ENCODE measurements at regions not wholly inside any gene's neighbourhood (a gene's known extent, or its start where the extent isn't known, plus 50 kb on each side); places are given as distances from the start of the nearest gene placed in this dataset.

GRCh38 chr9:107067739-107068416 is 204.9 kb downstream of the ZNF462 start:
- WGBS (ENCODE audit: insufficient coverage), result 100% methylated on average over 3 of the region's 6 CpGs

GRCh38 chr9:107068581-107068980 is 205.6 kb downstream of the ZNF462 start:
- no peaks in the 10 kb centered on the region for H3K9me3 Mint-ChIP-seq (ENCODE audit: insufficient read depth)
- H3K36me3 ChIP-seq (replicated peaks in 1 of 2; ENCODE audit: control extremely low read depth in 1 of 2, control insufficient read depth in 1 of 2, extremely low read depth in 1 of 2, insufficient read depth in 2 of 2, low read length in 1 of 2), result no peaks in the 10 kb centered on the region

More at GRCh38 chr9:107067739-107068416, 204.9 kb downstream of the ZNF462 start:
- ChIA-PET POLR2A (no interaction called here), CTCF (no interaction called here)
- no peak overlapping the region for H3K27ac ChIP-seq (ENCODE audit: low read length in 2 of 2)
- H3K4me1 ChIP-seq (ENCODE audit: control insufficient read depth in 2 of 2, insufficient read depth in 2 of 2, low read length in 2 of 2), result no peaks in the 10 kb centered on the region
- H3K27me3 ChIP-seq (replicated peaks in 1 of 4; ENCODE audit: control extremely low read depth in 1 of 4, control insufficient read depth in 3 of 4, insufficient read depth in 4 of 4, low read length in 3 of 4), result peaks cover 0 to 4% (median 0%) of the 10 kb centered on the region in 4 experiments
- H3K9me3 ChIP-seq (ENCODE audit: control extremely low read depth in 1 of 3, control insufficient read depth in 2 of 3, insufficient read depth in 1 of 3, low read length in 2 of 3), result no peaks in the 10 kb centered on the region
- intact Hi-C loops (cut with micrococcal nuclease), result no loop called here
- H3K4me3 ChIP-seq (ENCODE audit: control extremely low read depth in 1 of 5, extremely low read depth in 1 of 5, insufficient read depth in 1 of 5, low read depth in 2 of 5, low read length in 4 of 5), result no peak overlapping the region
- H3K4me1 Mint-ChIP-seq, result no peaks in the 10 kb centered on the region
- H4K20me1 ChIP-seq (ENCODE audit: control insufficient read depth, insufficient read depth, low read length, poor library complexity, severe bottlenecking), result no peaks in the 10 kb centered on the region
- no peaks in the 10 kb centered on the region for H3K79me2 ChIP-seq (ENCODE audit: control insufficient read depth, insufficient read depth, low read length)
- no peak overlapping the region for H3K9ac ChIP-seq (ENCODE audit: low read length)
- DNase-seq, result no peak
- ATAC-seq (ENCODE audit: low read depth), result no peak
- H3K9me3 Mint-ChIP-seq (ENCODE audit: insufficient read depth), result no peaks in the 10 kb centered on the region
- TF ChIP-seq, protein P1, sequence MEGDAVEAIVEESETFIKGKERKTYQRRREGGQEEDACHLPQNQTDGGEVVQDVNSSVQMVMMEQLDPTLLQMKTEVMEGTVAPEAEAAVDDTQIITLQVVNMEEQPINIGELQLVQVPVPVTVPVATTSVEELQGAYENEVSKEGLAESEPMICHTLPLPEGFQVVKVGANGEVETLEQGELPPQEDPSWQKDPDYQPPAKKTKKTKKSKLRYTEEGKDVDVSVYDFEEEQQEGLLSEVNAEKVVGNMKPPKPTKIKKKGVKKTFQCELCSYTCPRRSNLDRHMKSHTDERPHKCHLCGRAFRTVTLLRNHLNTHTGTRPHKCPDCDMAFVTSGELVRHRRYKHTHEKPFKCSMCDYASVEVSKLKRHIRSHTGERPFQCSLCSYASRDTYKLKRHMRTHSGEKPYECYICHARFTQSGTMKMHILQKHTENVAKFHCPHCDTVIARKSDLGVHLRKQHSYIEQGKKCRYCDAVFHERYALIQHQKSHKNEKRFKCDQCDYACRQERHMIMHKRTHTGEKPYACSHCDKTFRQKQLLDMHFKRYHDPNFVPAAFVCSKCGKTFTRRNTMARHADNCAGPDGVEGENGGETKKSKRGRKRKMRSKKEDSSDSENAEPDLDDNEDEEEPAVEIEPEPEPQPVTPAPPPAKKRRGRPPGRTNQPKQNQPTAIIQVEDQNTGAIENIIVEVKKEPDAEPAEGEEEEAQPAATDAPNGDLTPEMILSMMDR (IDR thresholded peaks at IDR 0.05), result no peak
- TF ChIP-seq EZH2 (IDR thresholded peaks at IDR 0.05; ENCODE audit: borderline replicate concordance, insufficient read depth, low read depth, low read length, poor library complexity, severe bottlenecking), result no peak
- no peaks in the 10 kb centered on the region for H3K36me3 ChIP-seq (replicated peaks in 1 of 2; ENCODE audit: control extremely low read depth in 1 of 2, control insufficient read depth in 1 of 2, extremely low read depth in 1 of 2, insufficient read depth in 2 of 2, low read length in 1 of 2)
- no peak overlapping the region for H3K4me3 Mint-ChIP-seq
- H2AFZ ChIP-seq (ENCODE audit: insufficient read depth, low read depth, low read length, poor library complexity, severe bottlenecking), result no peak overlapping the region
- H3K4me2 ChIP-seq (replicated peaks; ENCODE audit: low read depth, low read length, poor library complexity, severe bottlenecking), result no peak overlapping the region
- peaks cover 13% of the 10 kb centered on the region for H3K27me3 Mint-ChIP-seq
- no peak overlapping the region for H3K27ac Mint-ChIP-seq

More at GRCh38 chr9:107068581-107068980, 205.6 kb downstream of the ZNF462 start:
- no peak overlapping the region for H3K27ac ChIP-seq (ENCODE audit: low read length in 2 of 2)
- no peak overlapping the region for H3K4me3 ChIP-seq (ENCODE audit: control extremely low read depth in 1 of 5, extremely low read depth in 1 of 5, insufficient read depth in 1 of 5, low read depth in 2 of 5, low read length in 4 of 5)
- H3K27me3 Mint-ChIP-seq, result peaks cover 13% of the 10 kb centered on the region
- H3K27ac Mint-ChIP-seq, result no peak overlapping the region
- DNase-seq, result no peak
- no peaks in the 10 kb centered on the region for H4K20me1 ChIP-seq (ENCODE audit: control insufficient read depth, insufficient read depth, low read length, poor library complexity, severe bottlenecking)
- TF ChIP-seq, protein P1 (IDR thresholded peaks at IDR 0.05), result no peak
- no peak for TF ChIP-seq EZH2 (IDR thresholded peaks at IDR 0.05; ENCODE audit: borderline replicate concordance, insufficient read depth, low read depth, low read length, poor library complexity, severe bottlenecking)
- 78% methylated on average over 2 of the region's 2 CpGs for WGBS (ENCODE audit: insufficient coverage)
- no peaks in the 10 kb centered on the region for H3K4me1 Mint-ChIP-seq
- POLR2A ChIA-PET, result no interaction called here
- intact Hi-C loops (cut with micrococcal nuclease), result no loop called here
- no peaks in the 10 kb centered on the region for H3K4me1 ChIP-seq (ENCODE audit: control insufficient read depth in 2 of 2, insufficient read depth in 2 of 2, low read length in 2 of 2)
- no peak for ATAC-seq (ENCODE audit: low read depth)
- H3K9ac ChIP-seq (ENCODE audit: low read length), result no peak overlapping the region
- H3K4me2 ChIP-seq (replicated peaks; ENCODE audit: low read depth, low read length, poor library complexity, severe bottlenecking), result no peak overlapping the region
- H2AFZ ChIP-seq (ENCODE audit: insufficient read depth, low read depth, low read length, poor library complexity, severe bottlenecking), result no peak overlapping the region
- no peak overlapping the region for H3K4me3 Mint-ChIP-seq
- H3K27me3 ChIP-seq (replicated peaks in 1 of 4; ENCODE audit: control extremely low read depth in 1 of 4, control insufficient read depth in 3 of 4, insufficient read depth in 4 of 4, low read length in 3 of 4), result peaks cover 0 to 4% (median 0%) of the 10 kb centered on the region in 4 experiments
- H3K79me2 ChIP-seq (ENCODE audit: control insufficient read depth, insufficient read depth, low read length), result no peaks in the 10 kb centered on the region
- no peaks in the 10 kb centered on the region for H3K9me3 ChIP-seq (ENCODE audit: control extremely low read depth in 1 of 3, control insufficient read depth in 2 of 3, insufficient read depth in 1 of 3, low read length in 2 of 3)
- CTCF ChIA-PET, result no interaction called here
